ENCODE measurements at regions not wholly inside any gene's neighbourhood (a gene's known extent, or its start where the extent isn't known, plus 50 kb on each side); places are given as distances from the start of the nearest gene placed in this dataset.

DNA sequence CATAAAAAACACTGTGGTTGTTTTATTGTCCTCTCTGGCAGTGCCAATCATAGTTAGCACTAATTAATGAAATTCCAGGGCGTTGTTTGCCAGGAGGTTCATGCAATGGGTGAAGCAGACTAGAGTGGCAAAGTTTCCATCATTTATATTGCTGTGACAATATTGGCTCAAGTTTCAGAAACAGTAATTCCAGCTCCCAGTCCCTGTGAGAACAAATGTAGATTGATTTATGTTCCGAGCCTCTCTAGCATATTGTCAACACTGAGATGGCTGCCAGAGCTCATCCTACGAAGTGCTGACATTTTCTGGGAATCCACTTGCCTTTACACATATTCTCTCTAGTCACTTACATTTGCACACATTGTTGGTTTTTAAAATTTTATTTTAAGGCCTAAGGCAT is 440.0 kb upstream of the IGFBP7 start:
- DNase-seq = no peak

DNA sequence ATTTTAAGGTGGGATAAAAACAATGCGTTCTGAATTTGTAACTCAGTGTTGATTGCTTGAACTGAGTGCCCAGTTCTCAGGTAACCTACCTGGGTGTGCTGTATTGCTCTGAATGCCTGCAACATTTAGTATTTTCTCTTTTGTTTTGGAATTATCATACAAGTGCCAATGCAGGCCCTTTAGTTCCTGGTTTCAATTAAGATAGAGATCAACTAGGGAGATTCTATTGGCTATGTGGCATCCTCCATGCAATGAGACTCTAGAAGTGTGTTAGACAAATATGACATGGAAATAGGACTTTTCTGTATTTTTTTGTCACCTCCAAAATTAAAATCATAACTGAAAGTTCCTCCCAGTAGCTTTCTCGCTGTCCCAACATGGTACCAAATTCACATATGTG is 438.7 kb upstream of the IGFBP7 start:
- DNase-seq = no peak

DNA sequence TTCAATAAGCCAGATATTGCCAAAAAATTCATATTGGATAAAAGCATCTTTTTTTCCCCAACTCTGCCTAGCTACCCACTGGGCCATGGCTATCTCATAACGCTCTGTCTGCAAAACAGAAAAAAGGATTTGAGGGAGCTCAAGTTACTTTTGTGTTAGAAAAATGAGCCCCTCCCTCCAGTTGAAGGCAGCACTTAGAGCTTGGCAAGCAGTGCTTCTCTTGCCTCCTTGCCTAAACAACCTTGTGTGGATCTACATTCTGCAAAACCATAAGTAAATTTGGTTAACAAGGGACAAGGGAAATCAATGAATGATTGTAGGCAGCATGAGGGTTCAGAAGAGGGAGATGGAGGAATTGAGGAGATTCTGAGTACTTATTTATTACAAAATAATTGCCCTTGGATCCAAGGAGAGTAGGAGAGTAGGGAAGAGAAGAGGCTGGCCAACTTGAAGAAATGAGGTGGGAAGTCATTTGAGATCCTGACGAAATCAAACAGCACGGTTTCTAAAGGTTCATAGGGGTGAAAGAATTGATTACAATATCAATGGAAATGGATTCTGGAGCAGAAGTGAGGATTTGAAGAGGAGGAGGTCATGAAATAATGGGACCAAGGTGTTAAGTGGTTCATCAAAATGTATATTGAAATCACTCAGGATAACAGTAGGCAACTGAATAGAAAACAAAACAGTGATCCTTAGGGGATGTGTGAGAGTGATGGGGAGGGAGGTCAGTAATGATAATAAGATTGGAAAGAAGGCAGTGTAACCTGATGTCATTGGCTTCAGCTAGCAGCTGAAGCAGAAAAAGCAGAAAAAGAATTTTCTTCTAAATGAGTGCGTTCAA is 434.8 kb upstream of the IGFBP7 start:
- DNase-seq = no peak

DNA sequence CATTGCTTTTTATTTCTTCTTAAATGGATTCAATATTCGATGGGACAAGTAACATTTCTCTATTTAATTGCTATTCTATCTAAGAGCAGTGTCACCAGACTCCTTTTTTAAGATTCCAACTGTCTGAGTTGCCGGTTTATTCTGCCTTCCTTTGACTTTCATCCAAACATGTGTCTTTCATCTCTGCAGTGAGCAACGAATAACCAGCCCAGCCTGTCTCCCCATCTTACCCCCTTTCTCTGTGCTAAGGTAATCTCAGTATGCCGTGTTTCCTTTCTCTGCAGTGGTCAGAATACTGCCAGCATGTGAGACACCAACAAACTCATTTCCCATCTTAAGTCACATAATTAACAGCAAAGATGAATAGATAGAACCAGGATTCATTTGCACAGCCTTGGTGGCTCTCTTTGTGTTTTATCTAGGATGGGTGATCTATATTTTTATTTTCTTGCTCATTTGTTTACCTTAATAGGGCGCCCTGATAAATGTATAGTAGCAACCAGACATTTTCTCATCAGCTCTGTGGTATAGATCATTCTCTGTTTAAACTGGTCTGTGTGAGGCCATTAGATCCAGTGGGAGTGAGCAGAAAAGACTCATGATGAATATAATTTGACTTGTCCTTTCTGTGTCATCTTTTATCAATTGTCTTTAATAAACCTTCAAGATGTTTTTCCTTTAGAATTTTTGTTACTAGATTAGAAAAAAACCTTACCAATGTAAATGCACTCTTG is 394.8 kb upstream of the IGFBP7 start:
- DNase-seq = no peak

DNA sequence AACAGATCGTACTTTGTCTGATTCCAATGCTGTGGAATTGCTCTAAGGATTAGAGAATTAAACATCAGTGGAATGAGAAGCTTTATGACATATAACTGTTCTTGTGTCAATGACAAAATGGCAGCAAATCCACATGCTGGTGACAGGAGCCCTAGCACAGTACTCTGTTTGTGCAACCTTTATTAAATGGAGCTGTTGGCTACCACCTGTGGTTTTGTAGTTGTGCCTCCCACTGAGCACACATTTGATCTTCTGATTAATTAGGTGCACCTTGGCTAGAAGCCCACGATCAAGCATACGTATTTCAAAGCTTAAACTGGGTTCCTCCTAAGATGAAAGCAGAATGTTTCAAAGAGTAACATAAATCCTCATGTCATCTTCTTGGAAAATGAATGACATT is 394.0 kb upstream of the IGFBP7 start:
- DNase-seq = no peak

DNA sequence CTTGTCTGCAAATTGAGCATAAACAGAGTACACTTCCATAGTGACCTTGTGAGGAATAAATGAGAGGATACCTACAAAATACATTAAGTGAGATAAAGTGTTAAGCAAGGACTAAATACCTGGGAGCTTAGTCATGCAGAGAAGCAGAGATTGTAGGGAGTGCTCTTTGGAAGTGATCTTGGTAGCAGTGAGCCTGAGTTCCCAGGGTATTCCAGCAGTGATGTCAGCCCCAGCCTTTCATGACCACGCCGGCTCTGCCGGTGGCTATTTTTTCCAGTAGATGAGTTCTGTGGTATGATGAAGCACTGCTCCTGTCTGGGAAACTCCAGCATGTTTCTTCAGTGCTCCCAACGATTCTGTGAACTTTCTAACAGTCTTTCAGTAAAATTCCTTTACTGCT is 391.5 kb upstream of the IGFBP7 start:
- DNase-seq = no peak

DNA sequence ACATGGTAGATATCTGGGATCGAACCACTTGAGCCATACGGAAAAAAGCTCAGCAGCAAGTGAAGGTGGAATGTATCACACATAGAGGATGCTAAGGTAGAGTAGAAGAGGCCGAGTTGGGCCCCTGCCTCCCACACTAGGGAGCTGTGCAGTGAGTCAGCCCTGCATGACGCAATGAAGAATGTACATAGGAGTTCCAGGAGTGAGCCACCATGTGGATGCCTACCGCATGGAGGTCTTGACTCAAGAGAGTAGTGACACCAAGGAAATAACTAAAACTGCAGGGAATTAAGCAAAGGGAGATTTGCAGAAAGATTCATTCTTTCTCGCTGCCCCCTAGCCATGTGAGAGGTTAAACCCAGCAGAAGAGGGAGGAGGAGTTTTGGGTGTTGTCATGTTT is 389.6 kb upstream of the IGFBP7 start:
- no peak for DNase-seq

DNA sequence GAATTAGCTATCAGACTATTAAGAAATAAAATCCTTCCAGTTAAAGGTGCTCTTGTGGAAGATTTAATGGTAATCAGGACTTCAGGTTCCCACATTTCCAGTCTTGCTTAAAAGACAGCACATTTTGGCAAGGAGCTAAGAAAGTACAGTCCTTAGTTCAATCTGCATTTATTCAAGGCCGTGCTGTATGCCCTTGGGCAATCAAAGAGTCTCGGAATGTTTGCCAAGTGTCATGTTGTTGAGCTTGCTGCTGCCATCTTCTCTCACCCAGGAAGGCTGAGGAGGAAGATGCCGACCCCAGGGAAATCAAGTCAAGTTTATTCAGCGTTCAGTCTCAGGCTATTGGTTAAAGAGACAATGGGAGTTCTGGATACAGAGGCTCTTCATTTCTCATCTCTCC is 388.1 kb upstream of the IGFBP7 start:
- DNase-seq = no peak

DNA sequence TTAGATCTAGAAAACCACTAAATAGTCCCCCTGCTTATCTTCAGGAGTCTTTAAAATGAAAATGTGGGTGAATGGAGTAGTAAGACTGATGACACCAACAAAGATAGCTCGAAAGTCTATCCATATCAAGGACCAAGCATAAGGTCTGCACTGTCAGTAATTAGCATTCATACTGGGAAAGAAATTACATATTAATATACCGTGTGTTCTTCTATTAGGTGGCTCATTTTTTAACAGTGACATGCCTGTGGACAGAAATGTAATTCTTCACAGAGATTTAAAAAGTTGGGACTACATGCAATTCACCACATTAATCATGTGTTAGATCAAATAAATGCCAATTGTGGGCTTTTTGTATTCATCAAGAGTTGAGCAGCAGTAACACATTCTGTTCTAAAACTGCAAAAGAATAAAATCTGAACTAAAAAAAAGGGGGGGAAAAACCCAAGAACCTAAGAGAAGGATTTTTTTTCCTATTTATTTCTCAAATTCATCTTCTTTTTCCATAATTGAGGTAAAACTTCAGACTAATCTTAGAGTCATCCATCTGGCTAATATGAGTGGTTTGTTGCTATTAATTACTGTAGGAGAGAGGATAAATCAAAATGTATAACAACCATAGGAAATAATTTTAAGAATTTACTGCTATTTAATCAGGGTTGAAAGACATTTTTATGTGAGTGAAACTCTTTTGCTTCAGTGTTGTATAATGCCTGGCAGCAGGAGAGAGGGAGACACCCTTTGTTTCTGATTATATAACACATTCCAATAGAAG is 386.7 kb upstream of the IGFBP7 start:
- no peak for DNase-seq

DNA sequence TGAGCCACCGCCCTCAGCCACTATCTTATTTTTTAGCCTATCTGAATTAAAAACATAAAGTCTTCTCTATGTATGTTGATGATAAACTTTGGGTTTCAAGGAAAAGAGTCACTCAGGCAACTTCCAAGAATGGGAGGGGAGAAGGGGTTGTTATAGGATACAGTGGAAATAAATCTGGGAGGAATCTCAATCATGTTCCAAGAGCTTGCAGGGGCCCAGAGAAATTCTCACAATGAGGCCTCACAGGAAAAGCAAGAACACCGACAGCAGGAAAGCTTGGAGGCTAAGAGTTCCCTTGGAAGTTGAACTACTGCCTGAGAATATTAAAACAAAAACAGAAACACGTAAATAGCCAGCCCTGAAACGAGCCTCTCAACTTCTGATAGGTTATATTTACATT is 384.6 kb upstream of the IGFBP7 start:
- no peak for DNase-seq

DNA sequence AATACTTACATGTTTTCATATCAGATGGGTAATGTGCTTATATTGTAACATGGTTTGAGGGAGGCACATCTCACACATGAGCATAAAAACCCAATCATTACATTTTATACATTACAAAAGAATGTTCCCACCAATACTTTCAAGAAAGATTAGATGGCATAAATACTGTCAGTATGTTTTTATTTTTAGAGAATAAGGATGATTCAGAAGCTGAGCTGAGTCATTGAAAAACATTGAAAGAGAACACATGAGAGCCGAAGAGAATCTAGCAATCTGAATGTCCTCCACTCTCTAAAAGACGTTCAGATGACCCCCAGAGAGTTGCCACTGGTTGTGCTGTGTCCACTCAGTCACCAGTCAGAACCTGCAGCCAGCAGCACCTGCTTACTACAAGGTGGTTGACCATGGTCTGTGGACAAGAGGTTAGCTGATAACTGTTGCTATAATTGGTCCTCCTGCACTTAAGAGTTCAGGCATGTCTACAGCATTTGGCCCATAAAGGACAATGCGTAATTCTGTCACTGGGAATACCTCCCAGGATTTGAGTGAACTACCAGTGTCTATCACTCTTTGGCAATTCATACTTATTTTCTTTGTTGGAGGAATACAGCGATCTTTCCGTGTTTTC is 382.2 kb upstream of the IGFBP7 start:
- no peak for DNase-seq

DNA sequence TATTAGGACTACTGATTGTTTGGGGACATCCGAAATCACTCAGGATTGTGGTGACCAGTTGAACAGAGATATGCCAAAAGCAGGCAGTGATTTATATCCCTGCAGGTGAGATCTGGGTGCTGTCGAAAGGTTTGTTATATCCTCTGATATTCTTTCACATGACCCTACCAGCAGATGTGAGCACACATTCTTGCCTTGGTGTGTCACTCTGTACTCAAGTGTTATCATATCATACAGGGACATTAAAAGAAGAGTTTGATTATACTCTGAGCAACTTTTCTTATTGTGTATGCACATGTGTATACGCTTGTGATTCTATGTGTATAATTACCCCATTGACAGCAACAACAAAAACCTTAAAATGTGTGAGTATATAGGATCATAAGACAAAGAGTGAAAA is 381.2 kb upstream of the IGFBP7 start:
- no peak for DNase-seq

DNA sequence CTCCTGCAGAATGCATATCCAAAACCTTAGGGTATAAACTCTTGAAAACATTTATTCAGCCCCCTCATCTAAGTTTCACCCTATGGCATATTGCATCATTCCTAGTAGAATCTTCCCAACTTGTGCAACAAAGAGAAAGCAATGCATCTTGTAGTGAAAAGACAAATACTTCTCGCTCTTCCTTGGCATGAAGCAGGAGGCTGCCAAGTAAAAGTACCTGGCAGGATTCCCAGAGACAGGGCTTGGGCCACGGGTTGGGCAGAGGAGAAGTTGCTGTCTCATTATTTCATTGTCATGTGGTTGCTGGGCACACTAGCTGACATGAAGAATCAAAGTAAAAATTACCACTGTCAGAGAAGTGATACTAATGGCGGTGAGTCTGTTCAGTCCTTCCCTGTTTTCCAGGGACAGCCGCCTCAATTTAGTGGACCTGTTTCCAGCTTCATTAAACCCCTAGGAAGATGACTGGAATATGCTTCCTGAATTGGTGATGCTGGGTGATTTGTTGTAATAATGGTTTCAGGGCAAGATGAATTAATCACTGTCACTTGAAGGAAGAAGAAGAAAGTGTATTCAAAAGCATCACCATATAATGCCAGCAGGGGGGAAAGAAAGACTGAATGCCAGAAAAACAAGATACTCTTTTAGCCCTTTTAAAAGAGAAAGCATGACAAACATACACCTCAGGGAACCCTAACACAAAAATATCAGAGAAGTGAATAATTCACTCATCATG is 380.5 kb upstream of the IGFBP7 start:
- DNase-seq = no peak

DNA sequence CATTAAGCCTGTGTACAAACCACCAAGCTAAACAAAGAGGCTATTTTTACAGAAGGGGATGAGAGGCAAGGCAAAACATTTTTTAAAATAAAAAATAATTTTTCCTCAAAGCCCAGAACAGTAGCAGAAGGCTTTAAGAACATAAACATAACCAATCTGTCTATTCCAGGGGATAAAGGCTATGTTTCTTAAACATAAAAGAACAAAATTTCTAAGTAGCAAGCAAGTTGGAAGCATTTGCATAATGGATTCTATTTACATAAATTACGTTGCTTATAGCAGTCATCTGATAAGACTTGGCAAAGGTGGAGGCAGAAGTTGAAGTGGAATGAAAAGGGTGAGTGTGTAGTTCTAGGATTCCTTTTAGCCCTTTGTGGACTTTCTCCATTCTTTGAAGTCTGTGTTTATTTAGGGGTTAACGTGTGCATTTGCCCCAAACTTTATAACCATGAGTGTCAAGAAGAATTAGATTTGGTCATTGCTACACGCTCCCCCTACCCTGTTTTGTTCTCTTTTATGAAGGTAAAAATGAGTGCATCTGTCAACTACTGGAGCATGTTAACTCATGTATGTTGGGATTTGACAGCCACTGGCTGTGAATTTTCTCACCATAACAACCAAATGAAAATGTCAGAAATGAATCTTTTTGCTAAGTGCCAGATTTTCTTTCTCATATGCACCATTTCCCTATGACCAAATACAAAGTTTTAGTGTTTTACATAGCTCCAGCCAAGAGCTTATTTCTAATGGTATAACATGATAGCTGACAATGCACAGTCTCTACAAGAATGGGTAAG is 378.4 kb upstream of the IGFBP7 start:
- DNase-seq = no peak

DNA sequence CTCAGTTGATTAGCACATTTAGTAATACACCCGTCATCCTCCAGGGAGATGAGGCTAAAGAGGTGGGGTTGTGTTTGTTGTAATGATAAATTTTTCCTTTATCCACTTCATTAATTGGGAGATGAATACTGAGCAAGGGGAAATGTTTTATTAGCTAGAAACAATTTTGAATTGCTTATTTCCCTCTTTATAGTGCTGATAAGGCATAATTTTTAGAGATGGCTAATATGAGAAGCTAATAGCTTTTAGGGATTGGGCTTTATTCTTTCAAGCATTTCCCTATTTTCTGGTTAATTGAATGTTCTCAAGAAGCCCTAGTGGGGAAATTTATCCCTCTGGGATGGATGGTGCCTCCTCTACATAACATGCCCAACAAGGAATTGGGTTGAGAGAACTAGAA is 365.2 kb upstream of the IGFBP7 start:
- no peak for DNase-seq

DNA sequence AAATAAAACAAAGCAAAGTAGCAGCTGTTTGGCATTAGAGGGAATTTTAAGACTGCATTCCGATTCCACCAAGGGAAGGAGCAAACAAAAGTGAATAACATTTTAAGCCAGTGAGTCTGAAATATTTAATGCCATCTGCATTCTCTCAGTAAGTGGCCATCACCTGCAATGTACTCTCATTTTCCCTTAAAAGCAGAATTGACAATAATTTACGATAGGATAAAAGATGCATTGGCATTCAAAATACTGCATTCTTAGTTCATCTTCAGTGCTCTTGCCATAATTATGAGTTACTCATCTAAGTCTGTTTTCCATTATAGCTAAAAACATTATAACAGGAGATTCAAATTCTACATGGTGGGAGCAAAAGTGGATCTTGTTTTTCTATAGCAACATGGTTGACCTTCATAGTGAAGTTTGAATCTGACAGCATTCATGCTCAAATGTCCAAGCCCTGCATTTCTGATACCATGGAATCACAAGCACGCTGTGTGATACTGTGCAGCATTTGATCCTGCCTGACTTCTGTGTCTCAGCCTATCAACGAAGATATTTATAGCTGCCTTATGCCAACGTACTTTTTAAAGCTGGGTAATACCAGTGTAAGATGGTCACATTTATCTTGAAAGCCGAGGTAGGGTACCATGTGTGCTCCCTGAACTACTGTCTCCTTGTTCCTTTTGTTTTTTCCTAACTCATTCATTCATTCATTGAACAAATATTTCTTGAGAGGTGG is 355.3 kb upstream of the IGFBP7 start:
- no peak for DNase-seq

DNA sequence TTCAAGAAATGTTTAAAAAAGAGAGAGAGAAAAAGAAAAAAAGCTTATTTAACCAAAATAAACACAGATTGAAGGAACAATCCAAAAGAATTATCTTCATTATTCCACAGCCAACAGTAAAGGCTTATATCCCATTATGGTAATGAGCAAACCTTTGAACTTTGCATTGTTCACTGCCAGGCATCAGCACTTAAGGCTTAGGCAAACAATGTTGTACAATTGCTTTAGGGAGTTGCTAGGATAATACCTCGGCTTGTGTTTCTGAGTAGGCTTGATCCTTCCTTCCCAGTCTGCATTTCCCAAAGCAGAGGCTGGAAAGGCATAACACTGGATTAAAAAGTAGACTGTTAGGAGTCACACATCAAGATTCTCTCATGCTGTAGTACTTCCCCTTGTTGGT is 352.7 kb upstream of the IGFBP7 start:
- DNase-seq = no peak

DNA sequence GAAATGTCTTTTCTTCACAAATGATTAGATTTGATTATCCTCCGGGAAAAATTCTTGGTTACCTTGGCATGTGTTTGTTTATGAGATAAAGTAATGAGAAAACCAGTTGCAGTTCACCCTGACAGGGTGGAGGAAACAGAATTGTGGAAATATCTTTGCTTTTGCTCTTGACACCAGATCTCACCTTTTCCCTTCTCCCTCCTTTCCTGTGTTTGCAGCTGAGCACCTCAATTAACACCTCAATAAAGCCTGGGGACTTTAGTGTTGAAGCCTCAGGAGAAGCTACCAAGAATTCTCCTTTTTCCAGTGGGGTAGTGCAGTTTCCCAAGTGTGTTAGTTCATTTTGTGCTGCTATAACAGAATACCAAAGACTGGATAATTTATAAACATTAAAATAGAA is 350.8 kb upstream of the IGFBP7 start:
- DNase-seq = no peak

DNA sequence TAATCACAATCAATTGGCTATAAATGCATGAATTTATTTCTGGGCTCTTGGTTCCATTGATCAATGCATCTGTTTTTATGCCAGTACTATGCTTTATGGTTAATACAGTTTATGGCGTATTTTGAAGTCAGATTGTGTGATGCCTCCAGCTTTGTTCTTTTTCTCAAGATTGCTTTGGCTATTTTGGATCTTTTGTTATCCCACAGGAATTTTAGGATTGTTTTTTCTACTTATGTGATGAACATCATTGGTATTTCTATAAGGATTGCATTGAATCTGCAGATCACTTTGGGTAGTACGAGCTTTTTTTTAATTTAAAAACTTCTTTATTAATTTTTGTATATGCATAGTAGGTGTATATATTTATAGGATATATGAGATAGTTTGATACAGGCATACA is 338.7 kb upstream of the IGFBP7 start:
- no peak for DNase-seq

DNA sequence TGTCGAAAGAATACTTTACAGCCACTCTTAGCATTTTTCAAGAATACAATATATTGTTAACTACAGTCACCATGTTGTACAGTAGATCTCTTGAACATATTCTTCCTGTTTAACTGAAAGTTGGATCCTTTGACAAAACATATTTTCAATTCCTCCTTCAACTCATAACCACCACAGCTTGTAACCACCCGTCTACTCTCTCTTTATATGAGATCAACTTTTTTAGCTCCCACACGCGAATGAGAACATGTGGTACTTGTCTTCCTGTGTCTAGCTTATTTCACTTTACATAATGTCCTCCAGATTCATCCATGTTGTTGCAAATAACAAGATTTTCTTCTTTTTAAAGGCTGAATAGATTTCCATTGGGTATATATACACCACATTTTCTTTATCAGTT is 338.3 kb upstream of the IGFBP7 start:
- no peak for DNase-seq

DNA sequence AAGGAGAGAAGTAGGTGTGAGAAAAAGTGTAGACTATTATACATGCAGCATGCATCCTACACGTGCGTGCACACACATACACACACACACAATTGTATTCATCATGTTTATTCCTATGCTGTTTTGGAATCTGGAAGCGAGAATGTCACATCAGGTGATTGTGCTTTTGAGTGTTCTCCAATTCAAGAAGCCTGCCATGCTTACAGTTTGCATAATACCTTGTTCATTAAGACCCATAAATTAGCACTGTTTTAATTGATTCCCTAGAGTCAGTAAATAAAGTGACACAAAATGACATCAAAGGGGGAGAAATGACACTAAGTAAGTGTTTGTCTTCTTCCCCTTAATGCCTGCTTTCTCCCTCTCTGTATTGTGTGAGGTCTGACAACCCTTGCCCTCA is 336.1 kb upstream of the IGFBP7 start:
- DNase-seq = no peak

Measured in DMS 273 treated with DMSO at 0.1 percent for 48 hours (cell line).